ENCODE measurements at regions not wholly inside any gene's neighbourhood (a gene's known extent, or its start where the extent isn't known, plus 50 kb on each side); places are given as distances from the start of the nearest gene placed in this dataset.

DNA sequence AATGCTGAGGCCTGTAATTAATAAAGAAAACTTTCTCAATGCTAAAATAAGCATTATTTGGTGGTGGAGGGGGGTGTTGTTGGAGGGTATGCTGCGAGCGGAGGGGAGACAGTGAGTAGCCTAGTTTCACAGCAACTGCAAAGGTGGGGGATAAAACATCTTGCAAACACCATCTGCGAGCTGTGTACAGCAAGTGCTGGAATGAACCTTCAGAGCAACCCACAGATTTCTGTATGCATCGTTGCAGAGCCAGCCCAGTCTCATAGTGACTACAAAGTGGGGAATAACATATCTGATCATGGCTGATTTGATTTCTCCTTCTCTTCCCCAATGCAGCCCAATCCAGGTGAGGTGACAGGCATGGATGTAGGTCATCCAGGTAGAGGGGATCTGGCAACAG, 80.7 kb upstream of the COG2 start:
- TF ChIP-seq, protein P1, sequence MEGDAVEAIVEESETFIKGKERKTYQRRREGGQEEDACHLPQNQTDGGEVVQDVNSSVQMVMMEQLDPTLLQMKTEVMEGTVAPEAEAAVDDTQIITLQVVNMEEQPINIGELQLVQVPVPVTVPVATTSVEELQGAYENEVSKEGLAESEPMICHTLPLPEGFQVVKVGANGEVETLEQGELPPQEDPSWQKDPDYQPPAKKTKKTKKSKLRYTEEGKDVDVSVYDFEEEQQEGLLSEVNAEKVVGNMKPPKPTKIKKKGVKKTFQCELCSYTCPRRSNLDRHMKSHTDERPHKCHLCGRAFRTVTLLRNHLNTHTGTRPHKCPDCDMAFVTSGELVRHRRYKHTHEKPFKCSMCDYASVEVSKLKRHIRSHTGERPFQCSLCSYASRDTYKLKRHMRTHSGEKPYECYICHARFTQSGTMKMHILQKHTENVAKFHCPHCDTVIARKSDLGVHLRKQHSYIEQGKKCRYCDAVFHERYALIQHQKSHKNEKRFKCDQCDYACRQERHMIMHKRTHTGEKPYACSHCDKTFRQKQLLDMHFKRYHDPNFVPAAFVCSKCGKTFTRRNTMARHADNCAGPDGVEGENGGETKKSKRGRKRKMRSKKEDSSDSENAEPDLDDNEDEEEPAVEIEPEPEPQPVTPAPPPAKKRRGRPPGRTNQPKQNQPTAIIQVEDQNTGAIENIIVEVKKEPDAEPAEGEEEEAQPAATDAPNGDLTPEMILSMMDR (IDR thresholded peaks at IDR 0.05 in 8 of 11, conservative IDR thresholded peaks at IDR 0.05 in 3 of 11): no peak
- TF ChIP-seq POLR2AphosphoS5 (IDR thresholded peaks at IDR 0.05): no peak

Measured in spleen (tissue), 7 donors.